ENCODE measurements at regions not wholly inside any gene's neighbourhood (a gene's known extent, or its start where the extent isn't known, plus 50 kb on each side); places are given as distances from the start of the nearest gene placed in this dataset.

- Histone ChIP-seq H3K9me3 (ENCODE audit: control insufficient read depth in 2 of 3, low read length in 3 of 3) (no peaks in the 10 kb centered on the region), H3K36me3 (ENCODE audit: control insufficient read depth in 2 of 3, insufficient read depth in 3 of 3, low read length in 3 of 3) (peaks cover 0 to 3% (median 0%) of the 10 kb centered on the region in 3 experiments), H3K4me1 (ENCODE audit: control insufficient read depth in 2 of 2, insufficient read depth in 2 of 2, low read length in 2 of 2) (peaks cover 31 to 66% of the 10 kb centered on the region in 2 donors), H3K4me3 (ENCODE audit: low read length) (peak overlapping the region; percentile 69), H3K27ac (ENCODE audit: low read depth, low read length) (peak overlapping the region; percentile 62), H3K27me3 (ENCODE audit: control insufficient read depth in 2 of 2, insufficient read depth in 2 of 2, low read length in 2 of 2) (no peaks in the 10 kb centered on the region)
- intact Hi-C loops (cut with micrococcal nuclease): loop anchor here (1.0 to 10.0 kb wide), 9 partner anchors 23 to 800 kb away; no protein-coding TSS in a partner anchor
- DNase-seq (peak in 2 of 9 donors; percentile 7 to 11), ATAC-seq (peak; percentile 24)
- H3K9me3 Mint-ChIP-seq: no peaks in the 10 kb centered on the region
- ChIA-PET CTCF (interaction anchor here (0.9 to 1.7 kb wide), 5 partner anchors 23 to 164 kb away, joined by 3 to 7 read pairs (median 5); no protein-coding TSS in a partner anchor), POLR2A (interaction anchor here (0.6 to 6.5 kb wide), 7 partner anchors 11 to 66 kb away, joined by 3 to 96 read pairs (median 4); no protein-coding TSS in a partner anchor)
- H3K4me1 Mint-ChIP-seq: peaks cover 4 to 22% (median 10%) of the 10 kb centered on the region in 7 donors
- no peaks in the 10 kb centered on the region for H3K36me3 Mint-ChIP-seq
- no peak overlapping the region for H3K4me3 Mint-ChIP-seq
- no peak overlapping the region for H3K27ac Mint-ChIP-seq
- H3K27me3 Mint-ChIP-seq: peaks cover 0 to 27% (median 0%) of the 10 kb centered on the region in 5 donors
These were observed 204.7 kb downstream of the UACA start for GRCh38 chr15:70558406-70559264.

- no peaks in the 10 kb centered on the region for H3K9me3 Mint-ChIP-seq
- ChIA-PET POLR2A (interaction anchor here (0.8 to 6.5 kb wide), 6 partner anchors 12 to 36 kb away, joined by 3 to 96 read pairs (median 5); no protein-coding TSS in a partner anchor), CTCF (no interaction called here)
- peaks cover 2 to 22% (median 3%) of the 10 kb centered on the region in 7 donors for H3K4me1 Mint-ChIP-seq
- DNase-seq (peak in 1 of 9 donors; percentile 10), ATAC-seq (no peak)
- H3K36me3 Mint-ChIP-seq: no peaks in the 10 kb centered on the region
- H3K27me3 ChIP-seq (ENCODE audit: control insufficient read depth in 2 of 2, insufficient read depth in 2 of 2, low read length in 2 of 2): no peaks in the 10 kb centered on the region
- peak overlapping the region; percentile 69 for H3K4me3 ChIP-seq (ENCODE audit: low read length)
- H3K4me3 Mint-ChIP-seq: no peak overlapping the region
- H3K9me3 ChIP-seq (ENCODE audit: control insufficient read depth in 2 of 3, low read length in 3 of 3): no peaks in the 10 kb centered on the region
- H3K27ac Mint-ChIP-seq: no peak overlapping the region
- peaks cover 0 to 3% (median 0%) of the 10 kb centered on the region in 3 experiments for H3K36me3 ChIP-seq (ENCODE audit: control insufficient read depth in 2 of 3, insufficient read depth in 3 of 3, low read length in 3 of 3)
- peaks cover 31 to 66% of the 10 kb centered on the region in 2 donors for H3K4me1 ChIP-seq (ENCODE audit: control insufficient read depth in 2 of 2, insufficient read depth in 2 of 2, low read length in 2 of 2)
- peaks cover 0 to 18% (median 0%) of the 10 kb centered on the region in 5 donors for H3K27me3 Mint-ChIP-seq
- H3K27ac ChIP-seq (ENCODE audit: low read depth, low read length): peak overlapping the region; percentile 62
- intact Hi-C loops (cut with micrococcal nuclease): loop anchor here (1.0 to 10.0 kb wide), 5 partner anchors 29 to 799 kb away; no protein-coding TSS in a partner anchor
These were observed 205.7 kb downstream of the UACA start for GRCh38 chr15:70557521-70558258.

GRCh38 chr15:70556779-70557178 is 206.6 kb downstream of the UACA start:
- DNase-seq: peak in 4 of 9 donors; percentile 9 to 60 (median 27)

DNA sequence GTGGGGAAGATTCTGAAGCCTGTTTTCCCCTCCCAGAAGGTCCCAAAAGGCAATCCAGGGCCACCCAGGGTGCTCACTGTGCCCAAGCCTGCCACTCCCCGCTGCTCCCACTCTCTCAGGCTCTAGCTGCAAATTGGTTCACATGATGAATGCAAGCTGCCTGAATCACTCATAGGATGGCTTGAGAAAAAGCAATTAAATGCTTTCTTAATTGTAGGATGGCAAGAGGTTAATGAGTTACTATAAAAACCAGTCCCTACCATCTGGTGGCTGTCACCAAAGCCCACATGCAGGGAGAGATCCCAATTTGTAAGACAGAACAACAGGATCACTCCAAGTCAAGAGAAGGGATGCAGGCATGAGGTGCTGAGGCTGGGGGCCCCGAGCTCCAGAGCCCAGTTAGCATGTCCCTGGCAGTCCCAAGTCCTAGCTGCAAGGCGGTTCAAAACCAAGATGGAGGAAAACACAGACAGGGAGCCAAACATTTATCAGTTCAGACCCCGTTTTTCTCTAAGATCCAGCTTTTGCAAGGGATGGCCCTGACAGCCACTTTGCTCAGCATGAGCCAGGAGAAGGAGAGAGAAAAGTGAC is 207.1 kb downstream of the UACA start:
- H3K27me3 ChIP-seq (ENCODE audit: control insufficient read depth in 2 of 2, insufficient read depth in 2 of 2, low read length in 2 of 2): no peaks in the 10 kb centered on the region
- H3K4me3 ChIP-seq (ENCODE audit: low read length): no peak overlapping the region
- CTCF ChIA-PET: interaction anchor here (0.7 kb wide), 1 partner anchor 10 kb away, joined by 3 read pairs; no protein-coding TSS in a partner anchor
- Mint-ChIP-seq H3K4me3 (peak overlapping the region in 2 of 10 donors; percentile 15 to 18), H3K27me3 (peaks cover 0 to 12% (median 0%) of the 10 kb centered on the region in 5 donors), H3K27ac (peak overlapping the region in 2 of 9 donors; percentile 23 to 45), H3K4me1 (peaks cover 0 to 13% (median 5%) of the 10 kb centered on the region in 7 donors), H3K36me3 (peaks cover 0 to 5% (median 0%) of the 10 kb centered on the region in 5 donors), H3K9me3 (peaks cover 0 to 8% (median 1%) of the 10 kb centered on the region in 11 donors)
- no peak for ATAC-seq
- H3K27ac ChIP-seq (ENCODE audit: low read depth, low read length): peak overlapping the region; percentile 62
- H3K9me3 ChIP-seq (ENCODE audit: control insufficient read depth in 2 of 3, low read length in 3 of 3): no peaks in the 10 kb centered on the region
- POLR2A ChIA-PET: interaction anchor here (0.8 to 6.5 kb wide), 6 partner anchors 10 to 31 kb away, joined by 3 to 96 read pairs (median 5); no protein-coding TSS in a partner anchor
- H3K36me3 ChIP-seq (ENCODE audit: control insufficient read depth in 2 of 3, insufficient read depth in 3 of 3, low read length in 3 of 3): peaks cover 0 to 3% (median 0%) of the 10 kb centered on the region in 3 experiments
- H3K4me1 ChIP-seq (ENCODE audit: control insufficient read depth in 2 of 2, insufficient read depth in 2 of 2, low read length in 2 of 2): peaks cover 31 to 57% of the 10 kb centered on the region in 2 donors
- DNase-seq: no peak
- intact Hi-C loops (cut with micrococcal nuclease): loop anchor here in 1 of 2 donors (10.0 kb wide), 1 partner anchor 169 kb away; no protein-coding TSS in a partner anchor

More at GRCh38 chr15:70556779-70557178, 206.6 kb downstream of the UACA start:
- Histone ChIP-seq H3K9me3 (ENCODE audit: control insufficient read depth in 2 of 3, low read length in 3 of 3) (no peaks in the 10 kb centered on the region), H3K4me3 (ENCODE audit: low read length) (no peak overlapping the region), H3K27ac (ENCODE audit: low read depth, low read length) (peak overlapping the region; percentile 62), H3K36me3 (ENCODE audit: control insufficient read depth in 2 of 3, insufficient read depth in 3 of 3, low read length in 3 of 3) (peaks cover 0 to 3% (median 0%) of the 10 kb centered on the region in 3 experiments), H3K4me1 (ENCODE audit: control insufficient read depth in 2 of 2, insufficient read depth in 2 of 2, low read length in 2 of 2) (peaks cover 31 to 62% of the 10 kb centered on the region in 2 donors), H3K27me3 (ENCODE audit: control insufficient read depth in 2 of 2, insufficient read depth in 2 of 2, low read length in 2 of 2) (no peaks in the 10 kb centered on the region)
- Mint-ChIP-seq H3K9me3 (peaks cover 0 to 5% (median 1%) of the 10 kb centered on the region in 11 donors), H3K4me1 (peaks cover 0 to 18% (median 4%) of the 10 kb centered on the region in 7 donors), H3K36me3 (peaks cover 0 to 3% (median 0%) of the 10 kb centered on the region in 5 donors), H3K27ac (no peak overlapping the region), H3K4me3 (no peak overlapping the region), H3K27me3 (peaks cover 0 to 15% (median 0%) of the 10 kb centered on the region in 5 donors)
- intact Hi-C loops (cut with micrococcal nuclease): loop anchor here in 1 of 2 donors (1.0 to 10.0 kb wide), 2 partner anchors 168 to 297 kb away; no protein-coding TSS in a partner anchor
- peak; percentile 56 for ATAC-seq
- ChIA-PET POLR2A (interaction anchor here (1.0 to 6.5 kb wide), 7 partner anchors 10 to 35 kb away, joined by 3 to 96 read pairs (median 4); no protein-coding TSS in a partner anchor), CTCF (interaction anchor here (0.7 kb wide), 1 partner anchor 10 kb away, joined by 3 read pairs; no protein-coding TSS in a partner anchor)

- H3K9me3 ChIP-seq (ENCODE audit: control insufficient read depth in 2 of 3, low read length in 3 of 3): no peaks in the 10 kb centered on the region
- intact Hi-C loops (cut with micrococcal nuclease): loop anchor here in 1 of 2 donors (10.0 kb wide), 1 partner anchor 169 kb away; no protein-coding TSS in a partner anchor
- peak overlapping the region in 3 of 10 donors; percentile 3 to 18 (median 15) for H3K4me3 Mint-ChIP-seq
- peaks cover 0 to 3% (median 0%) of the 10 kb centered on the region in 3 experiments for H3K36me3 ChIP-seq (ENCODE audit: control insufficient read depth in 2 of 3, insufficient read depth in 3 of 3, low read length in 3 of 3)
- no peak for DNase-seq
- H3K4me3 ChIP-seq (ENCODE audit: low read length): no peak overlapping the region
- H3K27ac ChIP-seq (ENCODE audit: low read depth, low read length): peak overlapping the region; percentile 62
- no peaks in the 10 kb centered on the region for H3K27me3 ChIP-seq (ENCODE audit: control insufficient read depth in 2 of 2, insufficient read depth in 2 of 2, low read length in 2 of 2)
- peaks cover 30 to 51% of the 10 kb centered on the region in 2 donors for H3K4me1 ChIP-seq (ENCODE audit: control insufficient read depth in 2 of 2, insufficient read depth in 2 of 2, low read length in 2 of 2)
- H3K27me3 Mint-ChIP-seq: peaks cover 0 to 10% (median 0%) of the 10 kb centered on the region in 5 donors
- peaks cover 0 to 8% (median 1%) of the 10 kb centered on the region in 11 donors for H3K9me3 Mint-ChIP-seq
- peak overlapping the region in 2 of 9 donors; percentile 23 to 45 for H3K27ac Mint-ChIP-seq
- ATAC-seq: no peak
- peaks cover 0 to 12% (median 5%) of the 10 kb centered on the region in 7 donors for H3K4me1 Mint-ChIP-seq
- peaks cover 0 to 5% (median 0%) of the 10 kb centered on the region in 5 donors for H3K36me3 Mint-ChIP-seq
- CTCF ChIA-PET: no interaction called here
- POLR2A ChIA-PET: interaction anchor here (0.8 to 6.5 kb wide), 5 partner anchors 16 to 31 kb away, joined by 3 to 96 read pairs (median 6); no protein-coding TSS in a partner anchor
These were observed 207.6 kb downstream of the UACA start for GRCh38 chr15:70555713-70556112.
